GM19239 (cell line): ENCODE measurements at regions not wholly inside any gene's neighbourhood (a gene's known extent, or its start where the extent isn't known, plus 50 kb on each side); places are given as distances from the start of the nearest gene placed in this dataset.
A peak's percentile ranks its signal among the peaks of the same experiment; 100 is the strongest.

ENCODE experiments used
- DNase-seq: peaks from one replicate; pipeline ENCODE4 v3.0.0; 2011; ENCODE audit warnings: low spot score; ENCODE audit not compliant: insufficient read length
- FAIRE-seq: peaks from 2 replicates; lab custom pipeline; 2011; peaks lifted over from hg19 to GRCh38; lab: Jason Lieb, UNC

- DNase-seq (no peak), FAIRE-seq (no peak)
These were observed 186.5 kb upstream of the ADO start for GRCh38 chr10:62618054-62618453.

GRCh38 chr10:62618576-62619412 lies 185.7 kb upstream of the ADO start:
- FAIRE-seq = peak; percentile 80
- DNase-seq = no peak

GRCh38 chr10:62619413-62619738 lies 185.1 kb upstream of the ADO start:
- DNase-seq = no peak
- FAIRE-seq = peak; percentile 63

GRCh38 chr10:62620491-62620890 lies 184.0 kb upstream of the ADO start:
- FAIRE-seq (peak; percentile 77), DNase-seq (no peak)

GRCh38 chr10:62623223-62623622 lies 181.3 kb upstream of the ADO start:
- FAIRE-seq (no peak), DNase-seq (no peak)

- no peak for FAIRE-seq
- DNase-seq = no peak
These were observed 179.0 kb upstream of the ADO start for GRCh38 chr10:62625484-62625883.

GRCh38 chr10:62626079-62626478 lies 178.4 kb upstream of the ADO start:
- FAIRE-seq = no peak

GRCh38 chr10:62626817-62627216 lies 177.7 kb upstream of the ADO start:
- peak; percentile 40 for FAIRE-seq

More at GRCh38 chr10:62626079-62626478, 178.4 kb upstream of the ADO start:
- DNase-seq = no peak

GRCh38 chr10:62627983-62628382 lies 176.5 kb upstream of the ADO start:
- FAIRE-seq (no peak), DNase-seq (no peak)

More at GRCh38 chr10:62626817-62627216, 177.7 kb upstream of the ADO start:
- DNase-seq = no peak

- peak; percentile 82 for FAIRE-seq
These were observed 173.3 kb upstream of the ADO start for GRCh38 chr10:62631241-62631640.

GRCh38 chr10:62632071-62632809 lies 172.3 kb upstream of the ADO start:
- DNase-seq (no peak), FAIRE-seq (peak; percentile 98)

More at GRCh38 chr10:62631241-62631640, 173.3 kb upstream of the ADO start:
- no peak for DNase-seq

GRCh38 chr10:62633976-62634375 lies 170.5 kb upstream of the ADO start:
- peak; percentile 66 for FAIRE-seq

GRCh38 chr10:62634576-62634975 lies 169.9 kb upstream of the ADO start:
- DNase-seq (no peak), FAIRE-seq (peak; percentile 76)

More at GRCh38 chr10:62633976-62634375, 170.5 kb upstream of the ADO start:
- DNase-seq = no peak

- FAIRE-seq (peak; percentile 57), DNase-seq (no peak)
These were observed 169.4 kb upstream of the ADO start for GRCh38 chr10:62635127-62635526.

GRCh38 chr10:62636825-62637248 lies 167.7 kb upstream of the ADO start:
- no peak for DNase-seq
- FAIRE-seq = no peak

GRCh38 chr10:62637249-62638061 lies 167.1 kb upstream of the ADO start:
- peak; percentile 100 for FAIRE-seq
- no peak for DNase-seq

- FAIRE-seq (no peak), DNase-seq (no peak)
These were observed 166.4 kb upstream of the ADO start for GRCh38 chr10:62638062-62638477.

- peak; percentile 86 for FAIRE-seq
- DNase-seq = no peak
These were observed 165.4 kb upstream of the ADO start for GRCh38 chr10:62639144-62639543.

GRCh38 chr10:62640411-62640810 lies 164.1 kb upstream of the ADO start:
- DNase-seq = no peak
- FAIRE-seq = peak; percentile 61
